ENCODE measurements at regions not wholly inside any gene's neighbourhood (a gene's known extent, or its start where the extent isn't known, plus 50 kb on each side); places are given as distances from the start of the nearest gene placed in this dataset.

GRCh38 chr20:55159230-55159629 lies 683.8 kb downstream of the DOK5 start:
- no peak for ATAC-seq
- TF ChIP-seq ZFP30 (CRISPR knock-in tag; IDR thresholded peaks at IDR 0.05) (no peak), PATZ1 (CRISPR knock-in tag; IDR thresholded peaks at IDR 0.05; ENCODE audit: borderline replicate concordance) (no peak), ZFP3 (CRISPR knock-in tag; IDR thresholded peaks at IDR 0.05) (no peak), ESRRG (CRISPR knock-in tag; IDR thresholded peaks at IDR 0.05) (no peak), BACH2 (CRISPR knock-in tag; IDR thresholded peaks at IDR 0.05; ENCODE audit: borderline replicate concordance) (no peak)

DNA sequence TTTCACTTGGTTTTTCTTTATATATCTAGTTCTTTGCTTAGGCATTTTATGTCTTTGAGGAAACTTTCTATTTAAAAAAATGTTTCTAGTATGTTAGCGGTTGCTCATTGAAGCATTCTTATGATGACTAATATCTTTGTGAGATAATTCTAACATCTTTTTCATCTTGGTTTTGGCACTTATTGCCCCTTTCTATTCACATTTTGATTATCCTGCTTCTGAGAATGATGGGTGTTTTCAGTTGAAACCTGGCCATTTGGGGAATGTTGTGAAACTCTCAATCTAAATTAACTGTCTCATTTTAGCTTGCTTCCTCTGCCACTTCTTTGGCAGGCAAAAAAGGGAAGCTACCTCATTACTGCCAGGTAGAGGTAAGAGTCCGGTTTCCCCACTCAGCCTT lies 683.1 kb downstream of the DOK5 start:
- no peak for ATAC-seq
- TF ChIP-seq OSR1 (CRISPR knock-in tag; IDR thresholded peaks at IDR 0.05): no peak
- TF ChIP-seq CREB5 (CRISPR knock-in tag; IDR thresholded peaks at IDR 0.05; ENCODE audit: low read depth): no peak
- no peak for TF ChIP-seq BACH2 (CRISPR knock-in tag; IDR thresholded peaks at IDR 0.05; ENCODE audit: borderline replicate concordance)
- TF ChIP-seq, protein P1, sequence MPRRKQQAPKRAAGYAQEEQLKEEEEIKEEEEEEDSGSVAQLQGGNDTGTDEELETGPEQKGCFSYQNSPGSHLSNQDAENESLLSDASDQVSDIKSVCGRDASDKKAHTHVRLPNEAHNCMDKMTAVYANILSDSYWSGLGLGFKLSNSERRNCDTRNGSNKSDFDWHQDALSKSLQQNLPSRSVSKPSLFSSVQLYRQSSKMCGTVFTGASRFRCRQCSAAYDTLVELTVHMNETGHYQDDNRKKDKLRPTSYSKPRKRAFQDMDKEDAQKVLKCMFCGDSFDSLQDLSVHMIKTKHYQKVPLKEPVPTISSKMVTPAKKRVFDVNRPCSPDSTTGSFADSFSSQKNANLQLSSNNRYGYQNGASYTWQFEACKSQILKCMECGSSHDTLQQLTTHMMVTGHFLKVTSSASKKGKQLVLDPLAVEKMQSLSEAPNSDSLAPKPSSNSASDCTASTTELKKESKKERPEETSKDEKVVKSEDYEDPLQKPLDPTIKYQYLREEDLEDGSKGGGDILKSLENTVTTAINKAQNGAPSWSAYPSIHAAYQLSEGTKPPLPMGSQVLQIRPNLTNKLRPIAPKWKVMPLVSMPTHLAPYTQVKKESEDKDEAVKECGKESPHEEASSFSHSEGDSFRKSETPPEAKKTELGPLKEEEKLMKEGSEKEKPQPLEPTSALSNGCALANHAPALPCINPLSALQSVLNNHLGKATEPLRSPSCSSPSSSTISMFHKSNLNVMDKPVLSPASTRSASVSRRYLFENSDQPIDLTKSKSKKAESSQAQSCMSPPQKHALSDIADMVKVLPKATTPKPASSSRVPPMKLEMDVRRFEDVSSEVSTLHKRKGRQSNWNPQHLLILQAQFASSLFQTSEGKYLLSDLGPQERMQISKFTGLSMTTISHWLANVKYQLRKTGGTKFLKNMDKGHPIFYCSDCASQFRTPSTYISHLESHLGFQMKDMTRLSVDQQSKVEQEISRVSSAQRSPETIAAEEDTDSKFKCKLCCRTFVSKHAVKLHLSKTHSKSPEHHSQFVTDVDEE (CRISPR knock-in tag; IDR thresholded peaks at IDR 0.05): no peak
- TF ChIP-seq PATZ1 (CRISPR knock-in tag; IDR thresholded peaks at IDR 0.05; ENCODE audit: borderline replicate concordance): no peak
- TF ChIP-seq GLIS3 (CRISPR knock-in tag; IDR thresholded peaks at IDR 0.05): no peak
- no peak for TF ChIP-seq CSDC2 (CRISPR knock-in tag; IDR thresholded peaks at IDR 0.05)
- TF ChIP-seq PPARA (CRISPR knock-in tag; IDR thresholded peaks at IDR 0.05; ENCODE audit: borderline replicate concordance): no peak
- no peak for TF ChIP-seq ZNF8 (CRISPR knock-in tag; IDR thresholded peaks at IDR 0.05)
- TF ChIP-seq ZFP3 (CRISPR knock-in tag; IDR thresholded peaks at IDR 0.05): no peak
- TF ChIP-seq ARNTL (CRISPR knock-in tag; IDR thresholded peaks at IDR 0.05; ENCODE audit: borderline replicate concordance, low read depth): no peak
- TF ChIP-seq, protein P2, sequence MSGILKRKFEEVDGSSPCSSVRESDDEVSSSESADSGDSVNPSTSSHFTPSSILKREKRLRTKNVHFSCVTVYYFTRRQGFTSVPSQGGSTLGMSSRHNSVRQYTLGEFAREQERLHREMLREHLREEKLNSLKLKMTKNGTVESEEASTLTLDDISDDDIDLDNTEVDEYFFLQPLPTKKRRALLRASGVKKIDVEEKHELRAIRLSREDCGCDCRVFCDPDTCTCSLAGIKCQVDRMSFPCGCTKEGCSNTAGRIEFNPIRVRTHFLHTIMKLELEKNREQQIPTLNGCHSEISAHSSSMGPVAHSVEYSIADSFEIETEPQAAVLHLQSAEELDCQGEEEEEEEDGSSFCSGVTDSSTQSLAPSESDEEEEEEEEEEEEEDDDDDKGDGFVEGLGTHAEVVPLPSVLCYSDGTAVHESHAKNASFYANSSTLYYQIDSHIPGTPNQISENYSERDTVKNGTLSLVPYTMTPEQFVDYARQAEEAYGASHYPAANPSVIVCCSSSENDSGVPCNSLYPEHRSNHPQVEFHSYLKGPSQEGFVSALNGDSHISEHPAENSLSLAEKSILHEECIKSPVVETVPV (CRISPR knock-in tag; IDR thresholded peaks at IDR 0.05): no peak

GRCh38 chr20:55155360-55155759 lies 680.0 kb downstream of the DOK5 start:
- TF ChIP-seq RARB (CRISPR knock-in tag; IDR thresholded peaks at IDR 0.05): no peak
- no peak for TF ChIP-seq TOX (CRISPR knock-in tag; IDR thresholded peaks at IDR 0.05; ENCODE audit: borderline replicate concordance)
- TF ChIP-seq ZC3H10 (CRISPR knock-in tag; IDR thresholded peaks at IDR 0.05): no peak
- TF ChIP-seq, protein P1 (CRISPR knock-in tag; IDR thresholded peaks at IDR 0.05): no peak
- TF ChIP-seq PPARA (CRISPR knock-in tag; IDR thresholded peaks at IDR 0.05; ENCODE audit: borderline replicate concordance): no peak
- no peak for TF ChIP-seq BACH2 (CRISPR knock-in tag; IDR thresholded peaks at IDR 0.05; ENCODE audit: borderline replicate concordance)
- TF ChIP-seq ZNF565 (CRISPR knock-in tag; conservative IDR thresholded peaks at IDR 0.05; ENCODE audit: low read depth): no peak
- no peak for TF ChIP-seq POU6F1 (CRISPR knock-in tag; IDR thresholded peaks at IDR 0.05; ENCODE audit: borderline replicate concordance, low read depth)
- no peak for ATAC-seq

All from SK-N-SH treated with all-trans-retinoic acid at 6 μM for 48 hours (cell line).